ENCODE measurements at regions not wholly inside any gene's neighbourhood (a gene's known extent, or its start where the extent isn't known, plus 50 kb on each side); places are given as distances from the start of the nearest gene placed in this dataset.

- no peak for TF ChIP-seq CTCF (IDR thresholded peaks at IDR 0.05)
- no peak for TF ChIP-seq POLR2A (IDR thresholded peaks at IDR 0.05)
- intact Hi-C loops (cut with DNase I; ENCODE audit: low total_unique reads), result no loop called here
- Histone ChIP-seq H3K27me3 (no peaks in the 10 kb centered on the region), H3K27ac (no peak overlapping the region), H3K4me1 (no peaks in the 10 kb centered on the region), H3K4me3 (no peak overlapping the region), H3K36me3 (no peaks in the 10 kb centered on the region), H3K9me3 (no peaks in the 10 kb centered on the region)
- no peak for DNase-seq
Measured at GRCh38 chr6:9499709-9500108, 915.2 kb downstream of the TFAP2A start.

GRCh38 chr6:9496837-9497236 is 918.0 kb downstream of the TFAP2A start:
- Histone ChIP-seq H3K27me3 (no peaks in the 10 kb centered on the region), H3K9me3 (no peaks in the 10 kb centered on the region), H3K4me3 (no peak overlapping the region), H3K36me3 (no peaks in the 10 kb centered on the region), H3K4me1 (no peaks in the 10 kb centered on the region), H3K27ac (no peak overlapping the region)
- no peak for DNase-seq
- intact Hi-C loops (cut with DNase I; ENCODE audit: low total_unique reads), result no loop called here
- TF ChIP-seq CTCF (IDR thresholded peaks at IDR 0.05), result no peak
- no peak for TF ChIP-seq POLR2A (IDR thresholded peaks at IDR 0.05)

GRCh38 chr6:9494864-9495263 is 920.0 kb downstream of the TFAP2A start:
- TF ChIP-seq POLR2A (IDR thresholded peaks at IDR 0.05), result no peak
- no peak for TF ChIP-seq CTCF (IDR thresholded peaks at IDR 0.05)
- H3K27me3 ChIP-seq, result no peaks in the 10 kb centered on the region
- no peaks in the 10 kb centered on the region for H3K4me1 ChIP-seq
- DNase-seq, result no peak
- no peaks in the 10 kb centered on the region for H3K36me3 ChIP-seq
- no peak overlapping the region for H3K27ac ChIP-seq
- intact Hi-C loops (cut with DNase I; ENCODE audit: low total_unique reads), result no loop called here
- H3K9me3 ChIP-seq, result no peaks in the 10 kb centered on the region
- no peak overlapping the region for H3K4me3 ChIP-seq

- intact Hi-C loops (cut with DNase I; ENCODE audit: low total_unique reads), result no loop called here
- no peaks in the 10 kb centered on the region for H3K27me3 ChIP-seq
- H3K36me3 ChIP-seq, result no peaks in the 10 kb centered on the region
- DNase-seq, result no peak
- no peak overlapping the region for H3K4me3 ChIP-seq
- H3K4me1 ChIP-seq, result no peaks in the 10 kb centered on the region
- no peaks in the 10 kb centered on the region for H3K9me3 ChIP-seq
- no peak for TF ChIP-seq CTCF (IDR thresholded peaks at IDR 0.05)
- no peak for TF ChIP-seq POLR2A (IDR thresholded peaks at IDR 0.05)
- no peak overlapping the region for H3K27ac ChIP-seq
Measured at GRCh38 chr6:9492790-9493189, 922.1 kb downstream of the TFAP2A start.

GRCh38 chr6:9487128-9487527 is 927.7 kb downstream of the TFAP2A start:
- TF ChIP-seq CTCF (IDR thresholded peaks at IDR 0.05) (no peak), POLR2A (IDR thresholded peaks at IDR 0.05) (no peak)
- intact Hi-C loops (cut with DNase I; ENCODE audit: low total_unique reads), result no loop called here
- H3K4me1 ChIP-seq, result no peaks in the 10 kb centered on the region
- no peak for DNase-seq
- H3K27ac ChIP-seq, result no peak overlapping the region
- no peaks in the 10 kb centered on the region for H3K27me3 ChIP-seq
- H3K9me3 ChIP-seq, result no peaks in the 10 kb centered on the region
- H3K4me3 ChIP-seq, result no peak overlapping the region
- H3K36me3 ChIP-seq, result no peaks in the 10 kb centered on the region

Data from uterus (tissue), 3 donors.